A549 (cell line): ENCODE measurements at regions not wholly inside any gene's neighbourhood (a gene's known extent, or its start where the extent isn't known, plus 50 kb on each side); places are given as distances from the start of the nearest gene placed in this dataset.

Source experiments
- ATAC-seq, 2 experiments: fragments of 200-7000 bp in 1 of 2; fragments of >200 bp in 1 of 2; cut with Nextera tagmentation in 1 of 2; cut with Tn5 transposase in 1 of 2; 3 replicates each; pipeline versions ENCODE4 v1.8.0 to v1.9.1; 2018 to 2020; ENCODE audit warnings: mild to moderate bottlenecking in 1 of 2, moderate library complexity in 1 of 2
- CTCF ChIA-PET: fragments of 300-600 bp; sonication (Branson Sonifier 250); formaldehyde crosslinking; extraction: SDS; loops from one replicate; lab custom pipeline; 2021; ENCODE audit warnings: antibody characterized with exemption, inconsistent platforms; lab: Yijun Ruan, JAX
- POLR2A ChIA-PET: fragments of 350-600 bp; formaldehyde crosslinking; extraction: SDS; loops from one replicate; lab custom pipeline; 2021; ENCODE audit warnings: antibody characterized with exemption, inconsistent platforms; lab: Yijun Ruan, JAX
- DNase-seq, 2 experiments: peaks; one replicate each; pipeline versions ENCODE4 v3.0.0 to v3.0.0-alpha.2; 2011 to 2016; ENCODE audit warnings: low read depth in 1 of 2, low spot score in 1 of 2
- FAIRE-seq: peaks from 2 replicates; lab custom pipeline; 2011; peaks lifted over from hg19 to GRCh38; lab: Jason Lieb, UNC
- H3K27ac ChIP-seq, 2 experiments: fragments of >200 bp; sonication (Bioruptor Twin); formaldehyde crosslinking; 3 replicates each; pipeline ENCODE4 v1.5.1; 2016 to 2017
- H3K4me1 ChIP-seq: fragments of >200 bp; sonication (Bioruptor Twin); formaldehyde crosslinking; 3 replicates; pipeline ENCODE4 v1.6.1; 2016
- H3K4me2 ChIP-seq: fragments of >200 bp; sonication (Bioruptor Twin); formaldehyde crosslinking; 3 replicates; pipeline ENCODE4 v1.6.1; 2016
- H3K4me3 ChIP-seq: fragments of >200 bp; sonication (Bioruptor Twin); formaldehyde crosslinking; 3 replicates; pipeline ENCODE4 v1.5.1; 2016
- H3K9me3 ChIP-seq: fragments of >200 bp; sonication (Bioruptor Twin); formaldehyde crosslinking; 3 replicates; pipeline ENCODE4 v1.6.1; 2016
- CHD2 ChIP-seq: fragments of 150-350 bp; IDR thresholded peaks from 2 replicates; pipeline ENCODE4 v1.6.1; 2014; ENCODE audit warnings: low read length; ENCODE audit not compliant: partially characterized antibody
- EHMT2 ChIP-seq: fragments of 200-600 bp; sonication (generic); IDR thresholded peaks from 2 replicates; pipeline ENCODE4 v1.6.1; 2016; ENCODE audit warnings: antibody characterized with exemption, low read depth, mild to moderate bottlenecking, moderate library complexity
- ELK1 ChIP-seq: fragments of 150-350 bp; IDR thresholded peaks from 2 replicates; pipeline ENCODE4 v1.6.1; 2014; ENCODE audit warnings: low read depth, mild to moderate bottlenecking, low read length
- ESRRA ChIP-seq: fragments of 150-350 bp; IDR thresholded peaks from 2 replicates; pipeline ENCODE4 v1.6.1; 2014; ENCODE audit warnings: mild to moderate bottlenecking, low read length, borderline replicate concordance
- FOSL2 ChIP-seq, 2 experiments: fragments of 450-650 bp in 1 of 2; fragments of >200 bp in 1 of 2; sonication (Bioruptor Twin) in 1 of 2; formaldehyde crosslinking; IDR thresholded peaks; 2 replicates each; pipeline versions ENCODE4 v1.5.0 to v1.6.1; 2016 to 2020; ENCODE audit warnings: mild to moderate bottlenecking in 1 of 2, moderate library complexity in 1 of 2
- GATA3 ChIP-seq: IDR thresholded peaks from 2 replicates; pipeline ENCODE4 v1.6.1; 2012; ENCODE audit warnings: borderline replicate concordance
- HES2 ChIP-seq: fragments of >200 bp; sonication (Bioruptor Twin); formaldehyde crosslinking; IDR thresholded peaks from 2 replicates; pipeline ENCODE4 v1.6.1; 2016
- HOXB5 ChIP-seq: fragments of 250-450 bp; sonication (Bioruptor Pico); IDR thresholded peaks from 2 replicates; pipeline ENCODE4 v1.5.0; 2020; ENCODE audit warnings: mild to moderate bottlenecking, moderate library complexity
- JUNB ChIP-seq: fragments of >200 bp; sonication (Bioruptor Twin); formaldehyde crosslinking; IDR thresholded peaks from 2 replicates; pipeline ENCODE4 v1.6.1; 2016
- MAFK ChIP-seq: fragments of 450-650 bp; IDR thresholded peaks from 2 replicates; pipeline ENCODE4 v1.6.1; 2014; ENCODE audit not compliant: partially characterized antibody
- NPAS2 ChIP-seq: fragments of 250-450 bp; sonication (Bioruptor Pico); IDR thresholded peaks from 2 replicates; pipeline ENCODE4 v1.8.0; 2022; ENCODE audit warnings: mild to moderate bottlenecking, moderate library complexity, borderline replicate concordance
- NR3C1 ChIP-seq: fragments of >200 bp; sonication (Bioruptor Twin); formaldehyde crosslinking; IDR thresholded peaks from 3 replicates; pipeline ENCODE4 v1.6.1; 2017
- PBX3 ChIP-seq: IDR thresholded peaks from 2 replicates; pipeline ENCODE4 v1.6.1; 2012
- PHF8 ChIP-seq: fragments of 200-600 bp; sonication (generic); IDR thresholded peaks from 2 replicates; pipeline ENCODE4 v1.6.1; 2016; ENCODE audit warnings: low read depth, mild to moderate bottlenecking, antibody characterized with exemption, moderate library complexity, borderline replicate concordance
- RAD21 ChIP-seq, 2 experiments: fragments of >200 bp in 1 of 2; sonication (Bioruptor Twin) in 1 of 2; formaldehyde crosslinking in 1 of 2; IDR thresholded peaks in 1 of 2; conservative IDR thresholded peaks in 1 of 2; 2 replicates in 1 of 2; 3 replicates in 1 of 2; pipeline ENCODE4 v1.6.1; 2012 to 2018; ENCODE audit warnings: inconsistent platforms in 1 of 2
- RARB ChIP-seq: fragments of 250-450 bp; sonication (Bioruptor Pico); IDR thresholded peaks from 2 replicates; pipeline ENCODE4 v1.8.0; 2021; ENCODE audit warnings: mild to moderate bottlenecking, moderate library complexity
- RCOR1 ChIP-seq: fragments of 150-350 bp; IDR thresholded peaks from 2 replicates; pipeline ENCODE4 v1.6.1; 2014; ENCODE audit warnings: antibody characterized with exemption, low read length, low read depth
- REST ChIP-seq: fragments of 200-600 bp; sonication (generic); IDR thresholded peaks from 2 replicates; pipeline ENCODE4 v1.6.1; 2016; ENCODE audit warnings: antibody characterized with exemption, mild to moderate bottlenecking, moderate library complexity
- RFX5 ChIP-seq: fragments of 450-650 bp; IDR thresholded peaks from 2 replicates; pipeline ENCODE4 v1.7.1; 2014; ENCODE audit warnings: antibody characterized with exemption, mild to moderate bottlenecking, moderate library complexity
- RNF2 ChIP-seq: fragments of 200-600 bp; sonication (generic); IDR thresholded peaks from 2 replicates; pipeline ENCODE4 v1.6.1; 2016; ENCODE audit warnings: low read depth, mild to moderate bottlenecking, antibody characterized with exemption, moderate library complexity, borderline replicate concordance
- SMC3 ChIP-seq: fragments of >200 bp; sonication (Bioruptor Twin); formaldehyde crosslinking; IDR thresholded peaks from 3 replicates; pipeline ENCODE4 v1.6.1; 2018; ENCODE audit warnings: inconsistent platforms
- SREBF2 ChIP-seq: fragments of 450-650 bp; IDR thresholded peaks from 2 replicates; pipeline ENCODE4 v1.6.1; 2014; ENCODE audit warnings: mild to moderate bottlenecking, moderate library complexity
- whole genome bisulfite sequencing: methylation state at CpG from one replicate; pipeline ENCODE4 v1.1.6; 2017; ENCODE audit errors: missing lambda C conversion rate; 5-methylcytosine and 5-hydroxymethylcytosine counted together

GRCh38 chr11:87819151-87819550 is 356.1 kb downstream of the RAB38 start:
- Histone ChIP-seq H3K4me3 (no peak overlapping the region), H3K9me3 (no peaks in the 10 kb centered on the region), H3K27ac (no peak overlapping the region), H3K4me2 (no peak overlapping the region), H3K4me1 (no peaks in the 10 kb centered on the region)
- DNase-seq (no peak), FAIRE-seq (no peak), ATAC-seq (no peak)
- CTCF ChIA-PET: no interaction called here
- POLR2A ChIA-PET: no interaction called here
- TF ChIP-seq RNF2 (no peak), REST (no peak), RCOR1 (no peak), SREBF2 (no peak), GATA3 (no peak), HES2 (no peak), CHD2 (no peak)
- 0% methylated on average over 1 of the region's 1 CpG for WGBS

- TF ChIP-seq EHMT2: no peak
- no peak for TF ChIP-seq GATA3
- TF ChIP-seq SMC3: no peak
- TF ChIP-seq FOSL2 (IDR thresholded peaks at IDR 0.05): no peak
- TF ChIP-seq FOSL2 (CRISPR knock-in tag; IDR thresholded peaks at IDR 0.05): no peak
- TF ChIP-seq ESRRA: no peak
- TF ChIP-seq ELK1: no peak
- TF ChIP-seq PHF8: no peak
- TF ChIP-seq RARB (CRISPR knock-in tag): no peak
- TF ChIP-seq MAFK: no peak
- no peak for TF ChIP-seq NR3C1
- TF ChIP-seq RCOR1: no peak
- TF ChIP-seq RAD21 (conservative IDR thresholded peaks at IDR 0.05 in 1 of 2, IDR thresholded peaks at IDR 0.05 in 1 of 2): no peak
- TF ChIP-seq RFX5: no peak
- TF ChIP-seq JUNB: no peak
- TF ChIP-seq PBX3: no peak
- no peak for TF ChIP-seq NPAS2 (CRISPR knock-in tag)
- TF ChIP-seq CHD2: no peak
- no peak for TF ChIP-seq HOXB5 (CRISPR knock-in tag)
- H3K4me1 ChIP-seq: no peaks in the 10 kb centered on the region
- ATAC-seq (no peak), FAIRE-seq (no peak), DNase-seq (no peak)
- H3K4me2 ChIP-seq: no peak overlapping the region
- H3K4me3 ChIP-seq: no peak overlapping the region
- WGBS: 37% methylated on average over 10 of the region's 10 CpGs
- no peaks in the 10 kb centered on the region for H3K9me3 ChIP-seq
- no peak overlapping the region for H3K27ac ChIP-seq
- ChIA-PET POLR2A (no interaction called here), CTCF (no interaction called here)
Observed at GRCh38 chr11:87812571-87813365, 362.5 kb downstream of the RAB38 start.
